ENCODE measurements at regions not wholly inside any gene's neighbourhood (a gene's known extent, or its start where the extent isn't known, plus 50 kb on each side); places are given as distances from the start of the nearest gene placed in this dataset.
A peak's percentile ranks its signal among the peaks of the same experiment; 100 is the strongest.
"Not testable (repeated sequence)": the region's sequence is repeated elsewhere in the genome, so short reads cannot be mapped to it uniquely, and the experiment has no call there.

GRCh38 chr11:86164106-86164505 lies 80.4 kb upstream of the EED start:
- Histone ChIP-seq H3K9me3 (ENCODE audit: insufficient read depth, low read depth, low read length) (no peaks in the 10 kb centered on the region), H3K4me3 (ENCODE audit: insufficient read depth, low read depth, low read length) (no peak overlapping the region), H3K4me1 (ENCODE audit: insufficient read depth, low read length) (peaks cover 9% of the 10 kb centered on the region), H3K27me3 (ENCODE audit: insufficient read depth, low read length) (no peaks in the 10 kb centered on the region), H3K4me2 (ENCODE audit: low read length) (no peak overlapping the region), H3K27ac (ENCODE audit: low read depth, low read length) (no peak overlapping the region), H2AFZ (ENCODE audit: low read depth, low read length) (no peak overlapping the region), H3K9ac (ENCODE audit: low read length) (no peak overlapping the region), H4K20me1 (ENCODE audit: insufficient read depth, low read length) (no peaks in the 10 kb centered on the region), H3K36me3 (ENCODE audit: insufficient read depth, low read length) (no peaks in the 10 kb centered on the region), H3K79me2 (ENCODE audit: insufficient read depth, low read length) (no peaks in the 10 kb centered on the region)
- FAIRE-seq, result no peak
- no peak overlapping the region for H3K27ac Mint-ChIP-seq (ENCODE audit: unreplicated experiment)
- peaks cover 2% of the 10 kb centered on the region for H3K36me3 Mint-ChIP-seq (ENCODE audit: low read depth, unreplicated experiment)
- no peak for DNase-seq (ENCODE audit: low read depth)
- H3K4me3 Mint-ChIP-seq (ENCODE audit: unreplicated experiment), result no peak overlapping the region
- TF ChIP-seq EZH2 (IDR thresholded peaks at IDR 0.05; ENCODE audit: insufficient read depth, low read length), result no peak
- TF ChIP-seq CTCF (IDR thresholded peaks at IDR 0.05; ENCODE audit: insufficient read depth, low read depth, low read length), result no peak
- H3K4me1 Mint-ChIP-seq (ENCODE audit: low read depth, unreplicated experiment), result peaks cover 12% of the 10 kb centered on the region
- peaks cover 4% of the 10 kb centered on the region for H3K27me3 Mint-ChIP-seq (ENCODE audit: low read depth, unreplicated experiment)
- H3K9me3 Mint-ChIP-seq (ENCODE audit: unreplicated experiment), result no peaks in the 10 kb centered on the region

GRCh38 chr11:86163221-86163876 lies 81.2 kb upstream of the EED start:
- H2AFZ ChIP-seq (ENCODE audit: low read depth, low read length); H3K79me2 ChIP-seq (ENCODE audit: insufficient read depth, low read length); H3K27me3 Mint-ChIP-seq (ENCODE audit: low read depth, unreplicated experiment); H3K9me3 ChIP-seq (ENCODE audit: insufficient read depth, low read depth, low read length); H3K4me3 ChIP-seq (ENCODE audit: insufficient read depth, low read depth, low read length); H3K9ac ChIP-seq (ENCODE audit: low read length); H3K36me3 ChIP-seq (ENCODE audit: insufficient read depth, low read length); H3K4me1 ChIP-seq (ENCODE audit: insufficient read depth, low read length); H3K4me3 Mint-ChIP-seq (ENCODE audit: unreplicated experiment); H3K9me3 Mint-ChIP-seq (ENCODE audit: unreplicated experiment); FAIRE-seq; H3K27me3 ChIP-seq (ENCODE audit: insufficient read depth, low read length); H4K20me1 ChIP-seq (ENCODE audit: insufficient read depth, low read length); H3K27ac ChIP-seq (ENCODE audit: low read depth, low read length); H3K4me2 ChIP-seq (ENCODE audit: low read length); H3K36me3 Mint-ChIP-seq (ENCODE audit: low read depth, unreplicated experiment): not testable (repeated sequence)
- peak overlapping the region; percentile 14 for H3K27ac Mint-ChIP-seq (ENCODE audit: unreplicated experiment)
- peaks cover 12% of the 10 kb centered on the region for H3K4me1 Mint-ChIP-seq (ENCODE audit: low read depth, unreplicated experiment)
- DNase-seq (ENCODE audit: low read depth), result peak; percentile 61

- Mint-ChIP-seq H3K9me3 (ENCODE audit: unreplicated experiment) (no peaks in the 10 kb centered on the region), H3K4me1 (ENCODE audit: low read depth, unreplicated experiment) (peaks cover 12% of the 10 kb centered on the region), H3K27me3 (ENCODE audit: low read depth, unreplicated experiment) (peaks cover 8% of the 10 kb centered on the region), H3K36me3 (ENCODE audit: low read depth, unreplicated experiment) (peaks cover 5% of the 10 kb centered on the region), H3K27ac (ENCODE audit: unreplicated experiment) (peak overlapping the region; percentile 96), H3K4me3 (ENCODE audit: unreplicated experiment) (no peak overlapping the region)
- Histone ChIP-seq H3K27ac (ENCODE audit: low read depth, low read length) (peak overlapping the region; percentile 17), H4K20me1 (ENCODE audit: insufficient read depth, low read length) (no peaks in the 10 kb centered on the region), H3K9me3 (ENCODE audit: insufficient read depth, low read depth, low read length) (no peaks in the 10 kb centered on the region), H3K79me2 (ENCODE audit: insufficient read depth, low read length) (no peaks in the 10 kb centered on the region), H3K4me1 (ENCODE audit: insufficient read depth, low read length) (peaks cover 9% of the 10 kb centered on the region), H3K36me3 (ENCODE audit: insufficient read depth, low read length) (no peaks in the 10 kb centered on the region), H3K27me3 (ENCODE audit: insufficient read depth, low read length) (no peaks in the 10 kb centered on the region), H3K9ac (ENCODE audit: low read length) (no peak overlapping the region), H3K4me3 (ENCODE audit: insufficient read depth, low read depth, low read length) (no peak overlapping the region), H3K4me2 (ENCODE audit: low read length) (peak overlapping the region; percentile 13), H2AFZ (ENCODE audit: low read depth, low read length) (peak overlapping the region; percentile 72)
- peak; percentile 87 for DNase-seq (ENCODE audit: low read depth)
- TF ChIP-seq EZH2 (IDR thresholded peaks at IDR 0.05; ENCODE audit: insufficient read depth, low read length), result no peak
- TF ChIP-seq CTCF (IDR thresholded peaks at IDR 0.05; ENCODE audit: insufficient read depth, low read depth, low read length), result no peak
- FAIRE-seq, result no peak
These were observed 82.3 kb upstream of the EED start for GRCh38 chr11:86162239-86162638.
